CD4-positive, alpha-beta T cell treated with Interleukin-1 beta for 1 hour (primary cell): ENCODE measurements at regions not wholly inside any gene's neighbourhood (a gene's known extent, or its start where the extent isn't known, plus 50 kb on each side); places are given as distances from the start of the nearest gene placed in this dataset.

Experiments
- DNase-seq, 2 donors: peaks; one replicate each; pipeline ENCODE4 v3.0.0-alpha.2; 2020 to 2022

DNA sequence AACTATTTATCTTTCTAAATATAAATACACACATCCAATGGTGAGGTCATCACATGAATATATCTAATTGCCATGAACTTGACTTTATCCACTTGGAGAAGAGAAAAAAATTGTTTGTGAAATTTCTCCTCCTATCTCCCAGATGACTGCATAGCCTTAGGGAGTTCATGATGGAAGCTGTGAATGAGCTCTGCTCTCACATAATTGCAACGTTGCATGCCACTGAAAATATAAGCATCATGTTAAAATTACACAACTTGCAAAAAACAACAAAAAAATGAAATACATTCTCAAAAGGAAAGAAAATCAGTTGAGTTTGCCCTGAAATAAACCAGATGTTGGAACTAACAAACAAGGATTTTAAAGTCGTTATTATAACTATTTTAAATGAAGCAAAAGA lies 50.6 kb upstream of the OSR1 start:
- DNase-seq: no peak

DNA sequence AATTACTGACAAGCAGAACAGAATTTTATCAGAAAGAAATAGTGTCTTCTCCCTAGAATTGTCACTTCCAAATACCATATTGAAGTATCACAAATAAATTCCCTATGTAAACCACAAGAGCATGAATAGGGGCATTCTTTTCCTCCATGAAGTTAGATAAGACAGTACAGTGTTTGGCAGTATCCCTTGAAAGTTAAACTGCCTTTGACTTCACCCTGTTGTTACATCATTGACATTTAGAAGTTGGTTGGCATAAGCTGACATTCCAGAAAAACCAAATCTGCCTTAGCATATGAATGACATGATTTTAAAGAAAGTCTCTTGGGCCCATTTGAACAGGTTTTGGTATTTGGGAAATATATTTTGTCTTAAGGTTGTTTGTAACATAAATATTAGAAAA lies 50.2 kb upstream of the OSR1 start:
- DNase-seq: no peak
